T-helper 1 cell treated with Interleukin-12 subunit alpha and Interleukin-12 subunit beta and Interleukin-4 antibody, amounts not matched to agents 30 μg/mL and 1 μg/mL, for 36 hours (primary cell): ENCODE measurements at regions not wholly inside any gene's neighbourhood (a gene's known extent, or its start where the extent isn't known, plus 50 kb on each side); places are given as distances from the start of the nearest gene placed in this dataset.

ENCODE experiments used
- H3K27ac Mint-ChIP-seq: one replicate; pipeline ENCODE4 v1.8.0; 2021; ENCODE audit warnings: mild to moderate bottlenecking, mixed read lengths
- H3K27me3 Mint-ChIP-seq: one replicate; pipeline ENCODE4 v1.8.0; 2021; ENCODE audit warnings: low read depth, mixed read lengths
- H3K36me3 Mint-ChIP-seq: one replicate; pipeline ENCODE4 v1.8.0; 2021; ENCODE audit warnings: low read depth, mixed read lengths
- H3K4me1 Mint-ChIP-seq: one replicate; pipeline ENCODE4 v1.8.0; 2021; ENCODE audit warnings: low read depth, mixed read lengths
- H3K4me3 Mint-ChIP-seq: one replicate; pipeline ENCODE4 v1.8.0; 2021; ENCODE audit warnings: mild to moderate bottlenecking, moderate library complexity, mixed read lengths
- H3K9me3 Mint-ChIP-seq: one replicate; pipeline ENCODE4 v1.8.0; 2021; ENCODE audit warnings: mixed read lengths

- H3K4me1 Mint-ChIP-seq: no peaks in the 10 kb centered on the region
- H3K9me3 Mint-ChIP-seq: no peaks in the 10 kb centered on the region
- no peak overlapping the region for H3K27ac Mint-ChIP-seq
- H3K4me3 Mint-ChIP-seq: no peak overlapping the region
- no peaks in the 10 kb centered on the region for H3K36me3 Mint-ChIP-seq
- peaks cover 27% of the 10 kb centered on the region for H3K27me3 Mint-ChIP-seq
These were observed 60.5 kb upstream of the CD180 start for GRCh38 chr5:67257077-67257476.

GRCh38 chr5:67255881-67256280, 59.3 kb upstream of the CD180 start:
- Mint-ChIP-seq H3K9me3 (no peaks in the 10 kb centered on the region), H3K4me1 (no peaks in the 10 kb centered on the region), H3K27ac (no peak overlapping the region), H3K36me3 (no peaks in the 10 kb centered on the region), H3K27me3 (peaks cover 22% of the 10 kb centered on the region), H3K4me3 (no peak overlapping the region)

- H3K4me1 Mint-ChIP-seq: no peaks in the 10 kb centered on the region
- peaks cover 13% of the 10 kb centered on the region for H3K27me3 Mint-ChIP-seq
- H3K9me3 Mint-ChIP-seq: no peaks in the 10 kb centered on the region
These were observed 57.3 kb upstream of the CD180 start for GRCh38 chr5:67253911-67254310.

GRCh38 chr5:67249590-67249895, 52.9 kb upstream of the CD180 start:
- H3K36me3 Mint-ChIP-seq: no peaks in the 10 kb centered on the region
- H3K9me3 Mint-ChIP-seq: no peaks in the 10 kb centered on the region
- H3K27me3 Mint-ChIP-seq: no peaks in the 10 kb centered on the region
- peaks cover 7% of the 10 kb centered on the region for H3K4me1 Mint-ChIP-seq
- H3K27ac Mint-ChIP-seq: no peak overlapping the region
- H3K4me3 Mint-ChIP-seq: no peak overlapping the region

More at GRCh38 chr5:67253911-67254310, 57.3 kb upstream of the CD180 start:
- no peaks in the 10 kb centered on the region for H3K36me3 Mint-ChIP-seq
- no peak overlapping the region for H3K4me3 Mint-ChIP-seq
- no peak overlapping the region for H3K27ac Mint-ChIP-seq

- H3K9me3 Mint-ChIP-seq: no peaks in the 10 kb centered on the region
- no peak overlapping the region for H3K4me3 Mint-ChIP-seq
- H3K36me3 Mint-ChIP-seq: no peaks in the 10 kb centered on the region
- no peaks in the 10 kb centered on the region for H3K27me3 Mint-ChIP-seq
- H3K4me1 Mint-ChIP-seq: peaks cover 7% of the 10 kb centered on the region
- H3K27ac Mint-ChIP-seq: no peak overlapping the region
These were observed 52.3 kb upstream of the CD180 start for GRCh38 chr5:67248703-67249589.

- Mint-ChIP-seq H3K9me3 (no peaks in the 10 kb centered on the region), H3K27ac (no peak overlapping the region), H3K27me3 (no peaks in the 10 kb centered on the region), H3K4me1 (peaks cover 7% of the 10 kb centered on the region), H3K4me3 (no peak overlapping the region), H3K36me3 (no peaks in the 10 kb centered on the region)
These were observed 50.1 kb upstream of the CD180 start for GRCh38 chr5:67246546-67247268.
